ENCODE measurements at regions not wholly inside any gene's neighbourhood (a gene's known extent, or its start where the extent isn't known, plus 50 kb on each side); places are given as distances from the start of the nearest gene placed in this dataset.

DNA sequence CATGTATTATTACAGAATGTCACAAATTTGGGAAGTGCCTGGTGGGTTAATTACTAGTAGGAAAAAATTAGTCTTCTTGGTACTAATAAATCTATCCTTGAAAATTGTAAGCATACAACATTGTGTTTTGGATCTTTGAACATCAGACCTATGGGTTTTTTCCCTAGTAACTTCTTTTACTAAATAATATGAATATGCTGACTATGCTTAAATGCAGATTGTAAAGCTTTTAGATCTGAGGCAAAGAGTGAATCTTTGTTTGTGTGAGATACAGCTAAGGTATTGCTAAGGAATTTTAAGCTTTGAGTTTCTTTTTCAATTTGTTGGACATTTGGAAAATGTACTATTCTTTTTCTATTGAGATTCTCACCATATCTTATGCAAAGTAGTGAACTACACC, 390.6 kb upstream of the CCNH start:
- H2BK5ac ChIP-seq (ENCODE audit: low read length): no peak overlapping the region
- H3K4me2 ChIP-seq (ENCODE audit: insufficient read depth, low read length, poor library complexity, severe bottlenecking): no peak overlapping the region
- H3K18ac ChIP-seq (ENCODE audit: low read length): no peak overlapping the region
- H3K4ac ChIP-seq (ENCODE audit: low read length): no peak overlapping the region
- no peak overlapping the region for H3K27ac ChIP-seq (replicated peaks; ENCODE audit: low read length)
- no peaks in the 10 kb centered on the region for H3K79me1 ChIP-seq (ENCODE audit: low read depth, low read length)
- no peaks in the 10 kb centered on the region for H3K9me3 ChIP-seq (replicated peaks in 1 of 2; ENCODE audit: control insufficient read depth in 2 of 2, insufficient read depth in 1 of 2, low read depth in 1 of 2, low read length in 2 of 2)
- no peaks in the 10 kb centered on the region for H3K27me3 ChIP-seq (ENCODE audit: control insufficient read depth in 3 of 3, insufficient read depth in 3 of 3, low read depth in 1 of 3, low read length in 3 of 3)
- H3K14ac ChIP-seq (ENCODE audit: low read length): no peak overlapping the region
- H3K23ac ChIP-seq (ENCODE audit: low read depth, low read length, poor library complexity): no peak overlapping the region
- no peak overlapping the region for H2AFZ ChIP-seq (ENCODE audit: low read length)
- no peak overlapping the region for H2BK12ac ChIP-seq (ENCODE audit: low read length)
- no peak overlapping the region for H2AK5ac ChIP-seq (ENCODE audit: low read depth, low read length)
- no peaks in the 10 kb centered on the region for H3K4me1 ChIP-seq (ENCODE audit: control insufficient read depth in 2 of 2, insufficient read depth in 1 of 2, low read depth in 1 of 2, low read length in 2 of 2)
- no peak overlapping the region for H4K8ac ChIP-seq (ENCODE audit: low read depth, low read length)
- no peak overlapping the region for H3K4me3 ChIP-seq (ENCODE audit: low read length in 2 of 2)
- H3K9ac ChIP-seq (ENCODE audit: low read depth, low read length, poor library complexity): no peak overlapping the region
- DNase-seq (ENCODE audit: low spot score): no peak
- no peak overlapping the region for H2BK15ac ChIP-seq (ENCODE audit: low read length)
- H4K91ac ChIP-seq (ENCODE audit: low read depth, low read length, poor library complexity): no peak overlapping the region
- H2BK120ac ChIP-seq (ENCODE audit: low read depth, low read length): no peak overlapping the region
- H3K36me3 ChIP-seq (replicated peaks in 1 of 2; ENCODE audit: control insufficient read depth in 2 of 2, insufficient read depth in 2 of 2, low read length in 2 of 2): no peaks in the 10 kb centered on the region

DNA sequence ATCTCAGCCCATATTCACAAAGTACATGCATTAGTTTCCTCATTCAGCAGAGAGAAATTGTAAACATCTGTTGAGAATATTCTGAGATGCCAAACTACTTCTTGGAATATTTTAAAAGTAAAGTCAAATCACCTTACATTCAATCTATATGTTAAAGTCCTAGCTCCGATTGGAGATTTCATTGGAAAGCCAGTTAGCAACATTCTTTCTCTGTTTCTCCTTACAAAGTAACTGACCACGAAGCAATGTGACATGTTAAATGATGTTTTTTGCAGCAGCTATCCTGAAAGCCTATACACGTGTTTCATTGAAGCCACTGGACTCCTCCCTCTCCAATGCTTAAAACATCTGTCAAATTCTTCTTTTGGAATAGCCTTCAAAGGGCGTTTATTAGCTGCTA, 379.1 kb upstream of the CCNH start:
- peaks cover 0 to 6% of the 10 kb centered on the region in 2 donors for H3K4me1 ChIP-seq (ENCODE audit: control insufficient read depth in 2 of 2, insufficient read depth in 1 of 2, low read depth in 1 of 2, low read length in 2 of 2)
- no peak overlapping the region for H3K4me3 ChIP-seq (ENCODE audit: low read length in 2 of 2)
- H2AFZ ChIP-seq (ENCODE audit: low read length): no peak overlapping the region
- H3K4ac ChIP-seq (ENCODE audit: low read length): no peak overlapping the region
- H4K8ac ChIP-seq (ENCODE audit: low read depth, low read length): no peak overlapping the region
- H2BK12ac ChIP-seq (ENCODE audit: low read length): no peak overlapping the region
- no peak overlapping the region for H3K23ac ChIP-seq (ENCODE audit: low read depth, low read length, poor library complexity)
- no peak overlapping the region for H3K4me2 ChIP-seq (ENCODE audit: insufficient read depth, low read length, poor library complexity, severe bottlenecking)
- no peak overlapping the region for H2AK5ac ChIP-seq (ENCODE audit: low read depth, low read length)
- H2BK15ac ChIP-seq (ENCODE audit: low read length): no peak overlapping the region
- no peaks in the 10 kb centered on the region for H3K36me3 ChIP-seq (replicated peaks in 1 of 2; ENCODE audit: control insufficient read depth in 2 of 2, insufficient read depth in 2 of 2, low read length in 2 of 2)
- H3K27ac ChIP-seq (replicated peaks; ENCODE audit: low read length): no peak overlapping the region
- WGBS, 2 donors (ENCODE audit: extremely low coverage in 2 of 2, insufficient read length in 2 of 2, insufficient replicate concordance in 1 of 2): no CpG with 5 or more reads among the region's 4 CpGs
- no peak overlapping the region for H4K91ac ChIP-seq (ENCODE audit: low read depth, low read length, poor library complexity)
- no peaks in the 10 kb centered on the region for H3K27me3 ChIP-seq (ENCODE audit: control insufficient read depth in 3 of 3, insufficient read depth in 3 of 3, low read depth in 1 of 3, low read length in 3 of 3)
- H3K9ac ChIP-seq (ENCODE audit: low read depth, low read length, poor library complexity): no peak overlapping the region
- no peak overlapping the region for H2BK5ac ChIP-seq (ENCODE audit: low read length)
- H3K14ac ChIP-seq (ENCODE audit: low read length): no peak overlapping the region
- DNase-seq (ENCODE audit: low spot score): no peak
- no peak overlapping the region for H3K18ac ChIP-seq (ENCODE audit: low read length)
- no peaks in the 10 kb centered on the region for H3K9me3 ChIP-seq (replicated peaks in 1 of 2; ENCODE audit: control insufficient read depth in 2 of 2, insufficient read depth in 1 of 2, low read depth in 1 of 2, low read length in 2 of 2)
- H3K79me1 ChIP-seq (ENCODE audit: low read depth, low read length): no peaks in the 10 kb centered on the region
- H2BK120ac ChIP-seq (ENCODE audit: low read depth, low read length): no peak overlapping the region

- H2BK15ac ChIP-seq (ENCODE audit: low read length): no peak overlapping the region
- H3K4me3 ChIP-seq (ENCODE audit: low read length in 2 of 2): no peak overlapping the region
- H4K8ac ChIP-seq (ENCODE audit: low read depth, low read length): no peak overlapping the region
- no peaks in the 10 kb centered on the region for H3K79me1 ChIP-seq (ENCODE audit: low read depth, low read length)
- no peak overlapping the region for H3K14ac ChIP-seq (ENCODE audit: low read length)
- H3K4ac ChIP-seq (ENCODE audit: low read length): no peak overlapping the region
- no peaks in the 10 kb centered on the region for H3K36me3 ChIP-seq (replicated peaks in 1 of 2; ENCODE audit: control insufficient read depth in 2 of 2, insufficient read depth in 2 of 2, low read length in 2 of 2)
- H2BK120ac ChIP-seq (ENCODE audit: low read depth, low read length): no peak overlapping the region
- H3K18ac ChIP-seq (ENCODE audit: low read length): no peak overlapping the region
- H3K27me3 ChIP-seq (ENCODE audit: control insufficient read depth in 3 of 3, insufficient read depth in 3 of 3, low read depth in 1 of 3, low read length in 3 of 3): peaks cover 0 to 14% (median 2%) of the 10 kb centered on the region in 3 experiments
- no CpG with 5 or more reads among the region's 2 CpGs for WGBS, 2 donors (ENCODE audit: extremely low coverage in 2 of 2, insufficient read length in 2 of 2, insufficient replicate concordance in 1 of 2)
- H2BK12ac ChIP-seq (ENCODE audit: low read length): no peak overlapping the region
- H3K27ac ChIP-seq (replicated peaks; ENCODE audit: low read length): no peak overlapping the region
- H3K9me3 ChIP-seq (replicated peaks in 1 of 2; ENCODE audit: control insufficient read depth in 2 of 2, insufficient read depth in 1 of 2, low read depth in 1 of 2, low read length in 2 of 2): no peaks in the 10 kb centered on the region
- no peak overlapping the region for H2BK5ac ChIP-seq (ENCODE audit: low read length)
- peaks cover 0 to 6% of the 10 kb centered on the region in 2 donors for H3K4me1 ChIP-seq (ENCODE audit: control insufficient read depth in 2 of 2, insufficient read depth in 1 of 2, low read depth in 1 of 2, low read length in 2 of 2)
- no peak for DNase-seq (ENCODE audit: low spot score)
- H3K23ac ChIP-seq (ENCODE audit: low read depth, low read length, poor library complexity): no peak overlapping the region
- no peak overlapping the region for H2AFZ ChIP-seq (ENCODE audit: low read length)
- no peak overlapping the region for H3K9ac ChIP-seq (ENCODE audit: low read depth, low read length, poor library complexity)
- H4K91ac ChIP-seq (ENCODE audit: low read depth, low read length, poor library complexity): no peak overlapping the region
- no peak overlapping the region for H3K4me2 ChIP-seq (ENCODE audit: insufficient read depth, low read length, poor library complexity, severe bottlenecking)
- no peak overlapping the region for H2AK5ac ChIP-seq (ENCODE audit: low read depth, low read length)
Observed at GRCh38 chr5:87788416-87788815, 375.7 kb upstream of the CCNH start.

DNA sequence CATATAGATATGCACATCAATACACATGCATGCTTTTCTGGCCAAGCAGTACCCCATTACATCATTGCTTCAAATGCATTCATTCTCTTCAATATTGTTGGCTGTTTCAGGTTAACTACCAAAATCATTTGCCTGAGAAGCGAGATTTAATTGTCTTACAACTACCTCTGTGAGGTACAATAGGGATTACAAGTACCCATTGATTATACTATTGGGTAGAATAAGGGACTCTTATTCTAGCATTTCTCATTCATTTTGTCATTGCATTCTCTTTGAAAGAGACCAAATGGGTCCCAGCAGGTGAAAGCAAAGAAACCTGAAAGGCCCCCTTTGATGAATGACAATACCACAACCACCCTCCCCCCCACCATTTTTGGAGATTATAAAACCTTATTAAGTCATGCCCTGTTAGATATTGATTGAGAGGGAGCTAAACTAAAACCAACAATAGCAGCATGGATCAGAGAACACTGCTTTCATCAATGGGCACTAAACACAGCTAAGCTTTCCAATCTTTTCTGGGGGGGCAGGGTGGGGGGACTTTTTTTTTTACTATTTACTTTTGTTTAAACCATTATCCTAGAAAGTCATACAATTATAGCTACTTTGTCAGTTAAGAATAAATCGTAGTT, 375.0 kb upstream of the CCNH start:
- no peak overlapping the region for H3K27ac ChIP-seq (replicated peaks; ENCODE audit: low read length)
- peaks cover 0 to 19% (median 2%) of the 10 kb centered on the region in 3 experiments for H3K27me3 ChIP-seq (ENCODE audit: control insufficient read depth in 3 of 3, insufficient read depth in 3 of 3, low read depth in 1 of 3, low read length in 3 of 3)
- peak; percentile 36 for DNase-seq (ENCODE audit: low spot score)
- H3K36me3 ChIP-seq (replicated peaks in 1 of 2; ENCODE audit: control insufficient read depth in 2 of 2, insufficient read depth in 2 of 2, low read length in 2 of 2): no peaks in the 10 kb centered on the region
- no peak overlapping the region for H2AK5ac ChIP-seq (ENCODE audit: low read depth, low read length)
- WGBS, 2 donors (ENCODE audit: extremely low coverage in 2 of 2, insufficient read length in 2 of 2, insufficient replicate concordance in 1 of 2): no CpG with 5 or more reads among the region's 2 CpGs
- H3K18ac ChIP-seq (ENCODE audit: low read length): no peak overlapping the region
- no peak overlapping the region for H2BK12ac ChIP-seq (ENCODE audit: low read length)
- H3K79me1 ChIP-seq (ENCODE audit: low read depth, low read length): no peaks in the 10 kb centered on the region
- H3K23ac ChIP-seq (ENCODE audit: low read depth, low read length, poor library complexity): no peak overlapping the region
- H3K4ac ChIP-seq (ENCODE audit: low read length): no peak overlapping the region
- H3K4me3 ChIP-seq (ENCODE audit: low read length in 2 of 2): no peak overlapping the region
- no peaks in the 10 kb centered on the region for H3K9me3 ChIP-seq (replicated peaks in 1 of 2; ENCODE audit: control insufficient read depth in 2 of 2, insufficient read depth in 1 of 2, low read depth in 1 of 2, low read length in 2 of 2)
- H2BK120ac ChIP-seq (ENCODE audit: low read depth, low read length): no peak overlapping the region
- H3K4me2 ChIP-seq (ENCODE audit: insufficient read depth, low read length, poor library complexity, severe bottlenecking): no peak overlapping the region
- H4K8ac ChIP-seq (ENCODE audit: low read depth, low read length): no peak overlapping the region
- H3K9ac ChIP-seq (ENCODE audit: low read depth, low read length, poor library complexity): no peak overlapping the region
- H3K14ac ChIP-seq (ENCODE audit: low read length): no peak overlapping the region
- no peak overlapping the region for H2AFZ ChIP-seq (ENCODE audit: low read length)
- H2BK15ac ChIP-seq (ENCODE audit: low read length): no peak overlapping the region
- no peak overlapping the region for H4K91ac ChIP-seq (ENCODE audit: low read depth, low read length, poor library complexity)
- H3K4me1 ChIP-seq (ENCODE audit: control insufficient read depth in 2 of 2, insufficient read depth in 1 of 2, low read depth in 1 of 2, low read length in 2 of 2): peaks cover 0 to 6% of the 10 kb centered on the region in 2 donors
- no peak overlapping the region for H2BK5ac ChIP-seq (ENCODE audit: low read length)

Data from neuronal stem cell (in vitro differentiated cells).